Naive B cell (primary cell): ENCODE measurements at regions not wholly inside any gene's neighbourhood (a gene's known extent, or its start where the extent isn't known, plus 50 kb on each side); places are given as distances from the start of the nearest gene placed in this dataset.
"Not testable (repeated sequence)": the region's sequence is repeated elsewhere in the genome, so short reads cannot be mapped to it uniquely, and the experiment has no call there.

Experiments
- ATAC-seq, 2 donors: fragments of 150-1000 bp; cut with Tn5 transposase; 2 replicates each; pipeline ENCODE4 v1.10.0; 2021; ENCODE audit warnings: low read depth in 2 of 2, mild to moderate bottlenecking in 2 of 2, moderate library complexity in 2 of 2
- DNase-seq: peaks from one replicate; pipeline ENCODE4 v3.0.0; 2022
- H3K27ac Mint-ChIP-seq, 6 donors: one replicate each; pipeline ENCODE4 v1.8.0; 2020 to 2022; ENCODE audit warnings: mild to moderate bottlenecking in 6 of 6, mixed read lengths in 6 of 6, moderate library complexity in 5 of 6, inconsistent platforms in 2 of 6
- H3K27me3 Mint-ChIP-seq, 3 donors: one replicate each; pipeline ENCODE4 v1.8.0; 2021 to 2022; ENCODE audit warnings: mixed read lengths in 3 of 3, mild to moderate bottlenecking in 1 of 3
- H3K36me3 Mint-ChIP-seq, 2 donors: one replicate each; pipeline ENCODE4 v1.8.0; 2020 to 2022; ENCODE audit warnings: mixed read lengths in 2 of 2, inconsistent platforms in 1 of 2, mild to moderate bottlenecking in 1 of 2
- H3K4me1 Mint-ChIP-seq, 3 donors: one replicate each; pipeline ENCODE4 v1.8.0; 2020 to 2022; ENCODE audit warnings: mixed read lengths in 3 of 3, inconsistent platforms in 1 of 3, mild to moderate bottlenecking in 1 of 3, moderate library complexity in 1 of 3
- H3K4me3 Mint-ChIP-seq, 8 donors: one replicate each; pipeline ENCODE4 v1.8.0; 2020 to 2022; ENCODE audit warnings: mild to moderate bottlenecking in 8 of 8, mixed read lengths in 8 of 8, moderate library complexity in 8 of 8, inconsistent platforms in 2 of 8
- H3K9me3 Mint-ChIP-seq, 7 donors: one replicate each; pipeline ENCODE4 v1.8.0; 2020 to 2022; ENCODE audit warnings: mixed read lengths in 7 of 7, mild to moderate bottlenecking in 5 of 7, inconsistent platforms in 2 of 7, moderate library complexity in 1 of 7

DNA sequence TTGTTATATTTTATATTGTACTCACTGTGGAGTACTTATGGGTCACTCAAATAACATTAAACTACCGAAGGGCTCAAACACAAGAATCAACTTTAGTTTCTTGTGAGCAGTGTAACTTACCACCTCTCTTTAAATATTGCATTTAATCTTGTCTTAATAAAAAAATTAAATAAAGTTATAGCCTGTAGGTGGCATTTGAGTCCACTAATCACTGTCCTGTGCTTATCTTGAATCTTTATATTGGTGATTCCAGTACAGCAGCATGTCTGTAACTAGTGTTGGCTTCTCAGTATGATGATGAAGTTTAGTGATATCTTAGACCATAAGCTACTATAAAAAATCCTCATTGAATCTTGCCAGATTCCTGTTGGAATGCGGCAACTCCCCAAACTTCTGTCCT is 313.8 kb downstream of the FAM170A start:
- Mint-ChIP-seq H3K36me3 (peaks cover 0 to 5% of the 10 kb centered on the region in 2 donors), H3K9me3 (peaks cover 2 to 12% (median 8%) of the 10 kb centered on the region in 7 donors), H3K4me3 (no peak overlapping the region), H3K4me1 (no peaks in the 10 kb centered on the region), H3K27me3 (peaks cover 0 to 7% (median 5%) of the 10 kb centered on the region in 3 donors), H3K27ac (no peak overlapping the region)
- DNase-seq (no peak), ATAC-seq (no peak)

DNA sequence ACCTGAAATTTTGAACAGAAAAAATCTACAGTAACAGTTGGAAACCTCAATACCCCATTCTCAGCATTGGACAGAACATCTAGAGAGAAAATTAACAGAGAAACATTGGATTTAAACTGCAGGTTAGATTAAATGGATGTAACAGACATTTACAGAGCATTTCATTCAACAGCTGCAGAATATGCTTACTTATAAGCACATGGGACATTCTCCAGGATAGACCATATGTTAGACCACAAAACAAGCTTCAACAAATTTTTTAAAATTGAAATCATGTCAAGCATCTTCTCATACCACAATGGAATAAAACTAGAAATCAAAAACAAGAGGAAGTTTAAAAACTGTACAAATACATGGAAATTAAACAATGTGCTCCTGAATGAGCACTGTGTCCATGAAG is 316.3 kb downstream of the FAM170A start:
- H3K27me3 Mint-ChIP-seq = peaks cover 0 to 7% (median 5%) of the 10 kb centered on the region in 3 donors
- ATAC-seq = no peak
- H3K4me1 Mint-ChIP-seq = no peaks in the 10 kb centered on the region
- no peak for DNase-seq
- no peaks in the 10 kb centered on the region for H3K36me3 Mint-ChIP-seq
- H3K4me3 Mint-ChIP-seq = no peak overlapping the region
- peaks cover 0 to 7% (median 0%) of the 10 kb centered on the region in 7 donors for H3K9me3 Mint-ChIP-seq
- no peak overlapping the region for H3K27ac Mint-ChIP-seq

- Mint-ChIP-seq H3K27ac (no peak overlapping the region), H3K9me3 (peaks cover 0 to 4% (median 0%) of the 10 kb centered on the region in 7 donors), H3K4me1 (no peaks in the 10 kb centered on the region), H3K27me3 (peaks cover 0 to 5% (median 0%) of the 10 kb centered on the region in 3 donors), H3K36me3 (no peaks in the 10 kb centered on the region), H3K4me3 (no peak overlapping the region)
- DNase-seq (no peak), ATAC-seq (no peak)
Observed at GRCh38 chr5:119948162-119948561, 318.8 kb downstream of the FAM170A start.

DNA sequence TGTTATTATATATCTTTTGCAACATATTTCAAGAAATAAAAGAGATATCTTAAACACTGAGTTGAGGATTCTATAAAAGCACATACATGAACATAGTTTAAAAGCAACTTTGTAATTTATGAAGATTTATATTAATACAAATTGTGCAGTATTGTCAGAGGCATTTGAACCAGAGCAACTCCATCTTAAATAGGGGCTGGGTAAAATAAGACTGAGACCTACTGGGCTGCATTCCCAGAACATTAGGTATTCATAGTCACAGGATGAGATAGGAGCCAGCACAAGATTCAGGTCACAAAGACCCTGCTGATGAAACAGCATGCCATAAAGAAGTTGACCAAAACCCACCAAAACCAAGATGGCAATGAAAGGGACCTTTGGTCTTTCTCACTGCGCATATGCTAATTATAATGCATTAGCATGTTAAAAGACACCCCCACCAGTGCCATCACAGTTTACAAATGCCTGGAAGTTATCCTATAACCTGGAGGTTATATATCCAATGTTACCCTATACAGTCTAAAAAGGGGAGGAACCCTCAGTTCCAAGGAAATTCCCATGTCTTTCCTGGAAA is 320.2 kb downstream of the FAM170A start:
- Mint-ChIP-seq H3K27ac (no peak overlapping the region), H3K9me3 (peaks cover 0 to 4% (median 0%) of the 10 kb centered on the region in 7 donors), H3K36me3 (no peaks in the 10 kb centered on the region), H3K4me3 (no peak overlapping the region), H3K4me1 (no peaks in the 10 kb centered on the region), H3K27me3 (no peaks in the 10 kb centered on the region)
- no peak for ATAC-seq
- DNase-seq = no peak

DNA sequence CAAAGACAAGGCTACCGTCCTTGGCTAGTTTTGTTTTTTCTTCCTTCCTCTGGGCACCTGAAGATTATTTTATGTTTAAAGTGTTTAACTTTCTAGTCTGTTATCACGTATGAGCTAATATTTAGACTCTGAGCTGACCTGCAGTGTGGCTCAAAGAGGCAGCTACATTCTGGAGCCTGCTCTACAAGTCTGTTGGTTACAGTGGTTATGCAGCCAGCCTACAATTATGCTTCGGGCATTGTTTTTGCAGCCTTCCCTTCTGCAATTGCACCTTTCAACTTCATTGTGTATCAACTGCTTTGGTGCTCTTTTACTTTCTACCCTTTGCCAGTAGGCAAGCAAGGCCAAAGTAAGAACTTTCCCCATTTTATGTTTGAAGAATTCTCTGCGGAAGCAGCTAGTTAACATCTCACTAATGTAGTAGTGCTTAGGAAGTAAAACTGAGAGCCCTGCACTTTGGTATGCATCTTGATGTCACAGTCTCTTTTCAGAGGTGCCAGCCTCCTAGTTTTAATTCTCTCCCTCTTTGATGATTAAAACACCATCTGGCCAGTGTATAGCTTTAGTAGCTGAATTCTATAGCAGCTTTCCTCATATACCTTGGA is 322.1 kb downstream of the FAM170A start:
- Mint-ChIP-seq H3K9me3 (peaks cover 0 to 9% (median 2%) of the 10 kb centered on the region in 7 donors), H3K27ac (no peak overlapping the region), H3K36me3 (no peaks in the 10 kb centered on the region), H3K27me3 (no peaks in the 10 kb centered on the region), H3K4me1 (no peaks in the 10 kb centered on the region), H3K4me3 (peak overlapping the region in 1 of 8 donors; percentile 26)
- ATAC-seq = no peak
- DNase-seq = no peak

- Mint-ChIP-seq H3K4me1 (no peaks in the 10 kb centered on the region), H3K9me3 (peaks cover 0 to 8% (median 2%) of the 10 kb centered on the region in 7 donors), H3K36me3 (no peaks in the 10 kb centered on the region), H3K27ac (no peak overlapping the region), H3K27me3 (no peaks in the 10 kb centered on the region), H3K4me3 (no peak overlapping the region)
- no peak for DNase-seq
- no peak for ATAC-seq
Observed at GRCh38 chr5:119953474-119953873, 324.1 kb downstream of the FAM170A start.

GRCh38 chr5:119954106-119954505 is 324.7 kb downstream of the FAM170A start:
- ATAC-seq (no peak), DNase-seq (no peak)
- H3K4me3 Mint-ChIP-seq = no peak overlapping the region
- no peaks in the 10 kb centered on the region for H3K4me1 Mint-ChIP-seq
- H3K9me3 Mint-ChIP-seq = peaks cover 0 to 10% (median 2%) of the 10 kb centered on the region in 7 donors
- H3K27me3 Mint-ChIP-seq = no peaks in the 10 kb centered on the region
- H3K36me3 Mint-ChIP-seq = no peaks in the 10 kb centered on the region
- no peak overlapping the region for H3K27ac Mint-ChIP-seq

DNA sequence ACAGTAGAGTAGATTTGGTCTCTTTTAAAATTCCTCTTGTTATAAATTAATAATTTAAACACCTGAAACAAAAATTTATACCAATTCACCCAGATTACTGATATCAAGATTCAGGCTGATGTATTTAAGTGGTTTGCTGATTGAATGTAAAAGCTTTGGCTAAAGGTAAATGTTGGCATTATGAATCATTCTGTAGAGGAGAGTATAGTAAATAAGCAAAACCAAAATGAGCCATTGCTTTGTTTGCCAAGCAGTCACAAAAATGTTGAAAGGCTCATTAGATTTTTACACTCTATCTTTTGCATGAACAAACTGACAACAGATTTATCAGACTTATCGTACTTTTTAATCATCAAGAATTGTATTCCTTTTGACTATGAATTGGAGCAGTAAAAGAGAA is 332.6 kb downstream of the FAM170A start:
- no peak for DNase-seq
- Mint-ChIP-seq H3K27me3 (peaks cover 0 to 4% (median 0%) of the 10 kb centered on the region in 3 donors), H3K27ac (no peak overlapping the region), H3K36me3 (no peaks in the 10 kb centered on the region), H3K4me1 (no peaks in the 10 kb centered on the region), H3K9me3 (peaks cover 0 to 7% (median 4%) of the 10 kb centered on the region in 7 donors), H3K4me3 (no peak overlapping the region)
- ATAC-seq = no peak

- ATAC-seq (no peak), DNase-seq (no peak)
- H3K36me3 Mint-ChIP-seq = no peaks in the 10 kb centered on the region
- no peaks in the 10 kb centered on the region for H3K4me1 Mint-ChIP-seq
- H3K9me3 Mint-ChIP-seq = peaks cover 1 to 10% (median 7%) of the 10 kb centered on the region in 7 donors
- H3K27me3 Mint-ChIP-seq = peaks cover 0 to 4% (median 0%) of the 10 kb centered on the region in 3 donors
- H3K27ac Mint-ChIP-seq = no peak overlapping the region
- H3K4me3 Mint-ChIP-seq = no peak overlapping the region
Observed at GRCh38 chr5:119966028-119966427, 336.7 kb downstream of the FAM170A start.

- H3K4me3 Mint-ChIP-seq = no peak overlapping the region
- peaks cover 0 to 4% (median 0%) of the 10 kb centered on the region in 3 donors for H3K27me3 Mint-ChIP-seq
- ATAC-seq (no peak), DNase-seq (no peak)
- no peaks in the 10 kb centered on the region for H3K36me3 Mint-ChIP-seq
- peaks cover 0 to 9% (median 6%) of the 10 kb centered on the region in 7 donors for H3K9me3 Mint-ChIP-seq
- no peaks in the 10 kb centered on the region for H3K4me1 Mint-ChIP-seq
- H3K27ac Mint-ChIP-seq = no peak overlapping the region
Observed at GRCh38 chr5:119968690-119969089, 339.3 kb downstream of the FAM170A start.

DNA sequence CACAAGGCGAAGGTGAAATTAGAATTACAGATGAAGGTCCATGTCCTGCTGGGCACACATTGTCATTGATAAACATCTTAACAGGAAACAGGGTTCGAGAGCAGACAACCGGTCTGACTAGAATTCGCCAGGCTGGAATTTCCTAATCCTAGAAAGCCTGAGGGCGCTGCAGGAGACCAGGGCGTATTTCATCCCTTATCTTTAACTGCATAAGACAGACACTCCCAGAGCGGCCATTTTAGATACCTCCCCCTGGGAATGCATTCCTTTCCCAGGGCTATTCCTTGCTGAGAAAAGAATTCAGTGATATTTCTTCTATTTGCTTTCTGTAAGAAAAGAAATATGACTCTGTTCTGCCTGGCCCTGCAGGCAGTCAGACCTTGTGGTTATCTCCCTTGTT is 357.7 kb downstream of the FAM170A start:
- not testable (repeated sequence) for ATAC-seq, H3K4me1 Mint-ChIP-seq, H3K36me3 Mint-ChIP-seq, DNase-seq, H3K27me3 Mint-ChIP-seq, H3K27ac Mint-ChIP-seq
- Mint-ChIP-seq H3K9me3 (peaks cover 13 to 55% (median 29%) of the 10 kb centered on the region in 7 donors), H3K4me3 (peak overlapping the region in 1 of 8 donors; percentile 14)

DNA sequence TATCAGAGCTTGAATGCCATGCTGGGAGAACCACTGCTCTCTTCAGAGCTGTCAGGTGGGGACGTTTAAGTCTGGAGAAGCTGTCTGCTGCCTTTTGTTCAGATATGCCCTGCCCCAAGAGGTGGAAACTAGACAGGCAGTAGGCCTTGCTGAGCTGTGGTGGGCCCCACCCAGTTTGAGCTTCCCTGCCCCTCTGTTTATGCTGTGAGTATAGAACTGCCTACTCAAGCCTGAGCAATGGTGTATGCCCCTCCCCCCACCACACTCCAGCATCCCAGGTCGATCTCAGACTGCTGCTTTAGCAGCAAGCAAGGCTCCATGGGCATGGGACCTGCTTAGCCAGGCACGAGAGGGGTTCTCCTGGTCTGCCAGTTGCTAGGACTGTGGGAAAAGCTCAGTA is 362.3 kb downstream of the FAM170A start:
- H3K9me3 Mint-ChIP-seq = peaks cover 12 to 38% (median 16%) of the 10 kb centered on the region in 7 donors
- H3K27me3 Mint-ChIP-seq = peaks cover 0 to 7% (median 0%) of the 10 kb centered on the region in 3 donors
- DNase-seq (no peak), ATAC-seq (no peak)
- no peaks in the 10 kb centered on the region for H3K36me3 Mint-ChIP-seq
- no peaks in the 10 kb centered on the region for H3K4me1 Mint-ChIP-seq
- no peak overlapping the region for H3K4me3 Mint-ChIP-seq
- H3K27ac Mint-ChIP-seq = no peak overlapping the region

GRCh38 chr5:119996128-119996527 is 366.8 kb downstream of the FAM170A start:
- peaks cover 0 to 7% (median 0%) of the 10 kb centered on the region in 3 donors for H3K27me3 Mint-ChIP-seq
- H3K4me3 Mint-ChIP-seq = no peak overlapping the region
- DNase-seq (no peak), ATAC-seq (no peak)
- H3K27ac Mint-ChIP-seq = no peak overlapping the region
- H3K9me3 Mint-ChIP-seq = peaks cover 0 to 5% (median 1%) of the 10 kb centered on the region in 7 donors
- H3K36me3 Mint-ChIP-seq = no peaks in the 10 kb centered on the region
- H3K4me1 Mint-ChIP-seq = no peaks in the 10 kb centered on the region

DNA sequence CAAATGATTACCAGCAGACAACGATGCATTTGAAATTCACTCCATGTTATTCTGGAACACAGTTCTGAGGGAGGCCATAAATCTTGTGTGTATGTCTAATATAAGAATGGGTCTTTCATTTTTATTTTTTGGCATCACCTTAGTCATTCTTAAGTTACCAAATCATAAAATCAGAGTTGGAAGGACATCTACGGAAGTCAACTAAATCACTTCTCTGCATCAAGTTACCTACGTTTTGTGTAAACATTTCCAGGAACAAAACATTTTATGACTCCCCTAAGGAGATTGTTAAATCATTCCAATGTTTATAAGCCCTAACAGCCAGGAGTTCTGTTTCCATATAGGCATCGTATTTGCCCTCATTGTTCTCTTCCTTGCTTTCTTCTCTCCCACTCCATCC is 378.2 kb downstream of the FAM170A start:
- DNase-seq (no peak), ATAC-seq (no peak)
- H3K4me3 Mint-ChIP-seq = no peak overlapping the region
- no peaks in the 10 kb centered on the region for H3K27me3 Mint-ChIP-seq
- H3K4me1 Mint-ChIP-seq = no peaks in the 10 kb centered on the region
- no peaks in the 10 kb centered on the region for H3K36me3 Mint-ChIP-seq
- no peak overlapping the region for H3K27ac Mint-ChIP-seq
- peaks cover 0 to 2% (median 0%) of the 10 kb centered on the region in 7 donors for H3K9me3 Mint-ChIP-seq
